B cell (primary cell): ENCODE measurements at regions not wholly inside any gene's neighbourhood (a gene's known extent, or its start where the extent isn't known, plus 50 kb on each side); places are given as distances from the start of the nearest gene placed in this dataset.

Experiments
- ATAC-seq: fragments of 200-7000 bp; cut with Tn5 transposase; one replicate; pipeline ENCODE4 v1.10.0; 2021; ENCODE audit warnings: low read depth, mild to moderate bottlenecking, moderate number of reproducible peaks, moderate library complexity
- CTCF ChIA-PET: fragments of 350-600 bp; sonication (Branson Sonifier 250); formaldehyde crosslinking; loops from one replicate; lab custom pipeline; 2021; ENCODE audit warnings: antibody characterized with exemption, inconsistent platforms; lab: Charles Lee
- POLR2A ChIA-PET: fragments of 350-600 bp; sonication (Branson Sonifier 250); formaldehyde crosslinking; loops from one replicate; lab custom pipeline; 2021; ENCODE audit warnings: antibody characterized with exemption; lab: Charles Lee
- DNase-seq: peaks from one replicate; pipeline ENCODE4 v3.0.0; 2013
- H2AFZ ChIP-seq: 2 replicates; pipeline ENCODE4 v1.6.1; 2012; ENCODE audit warnings: mild to moderate bottlenecking, low read depth, low read length; ENCODE audit not compliant: insufficient read depth, poor library complexity, severe bottlenecking
- H3K27ac ChIP-seq, 2 donors: 1 replicate in 1 of 2; 2 replicates in 1 of 2; pipeline ENCODE4 v1.5.1; 2012 to 2013; ENCODE audit warnings: low read length in 2 of 2, mild to moderate bottlenecking in 2 of 2, moderate library complexity in 1 of 2
- H3K27me3 ChIP-seq, 4 experiments: fragments of 200-600 bp in 1 of 4; sonication (generic) in 1 of 4; replicated peaks in 1 of 4; 1 replicate in 2 of 4; 2 replicates in 2 of 4; pipeline versions ENCODE4 v1.6.1 to v1.7.0; 2013 to 2016; ENCODE audit warnings: low read length in 3 of 4, mild to moderate bottlenecking in 2 of 4, mixed read lengths in 1 of 4, moderate library complexity in 1 of 4; ENCODE audit not compliant: insufficient read depth in 4 of 4, control insufficient read depth in 3 of 4; ENCODE audit errors: control extremely low read depth in 1 of 4
- H3K36me3 ChIP-seq, 2 experiments: replicated peaks in 1 of 2; 1 replicate in 1 of 2; 2 replicates in 1 of 2; pipeline versions ENCODE4 v1.6.1 to v1.7.1; 2013; ENCODE audit warnings: low read length in 1 of 2; ENCODE audit not compliant: insufficient read depth in 2 of 2, control insufficient read depth in 1 of 2; ENCODE audit errors: control extremely low read depth in 1 of 2, extremely low read depth in 1 of 2
- H3K4me1 ChIP-seq, 2 donors: fragments of 200-600 bp in 1 of 2; sonication (generic) in 1 of 2; 1 replicate in 1 of 2; 2 replicates in 1 of 2; pipeline versions ENCODE4 v1.5.1 to v1.6.1; 2013 to 2017; ENCODE audit warnings: low read length in 2 of 2; ENCODE audit not compliant: control insufficient read depth in 2 of 2, insufficient read depth in 2 of 2
- H3K4me2 ChIP-seq: replicated peaks from 2 replicates; pipeline ENCODE3; 2012; ENCODE audit warnings: mild to moderate bottlenecking, low read depth, low read length; ENCODE audit not compliant: poor library complexity, severe bottlenecking
- H3K4me3 ChIP-seq, 5 experiments: fragments of 200-600 bp in 1 of 5; sonication (generic) in 1 of 5; 1 replicate in 3 of 5; 2 replicates in 2 of 5; pipeline versions ENCODE4 v1.5.1 to v1.7.0; 2011 to 2016; ENCODE audit warnings: low read length in 4 of 5, mild to moderate bottlenecking in 4 of 5, low read depth in 2 of 5, control low read depth in 1 of 5, moderate library complexity in 1 of 5; ENCODE audit not compliant: insufficient read depth in 1 of 5; ENCODE audit errors: control extremely low read depth in 1 of 5, extremely low read depth in 1 of 5
- H3K79me2 ChIP-seq: fragments of 200-600 bp; sonication (generic); one replicate; pipeline ENCODE4 v1.6.0; 2016; ENCODE audit warnings: low read length; ENCODE audit not compliant: control insufficient read depth, insufficient read depth
- H3K9ac ChIP-seq: fragments of 200-600 bp; sonication (generic); 2 replicates; pipeline ENCODE4 v1.6.1; 2017; ENCODE audit warnings: mild to moderate bottlenecking, low read length, moderate library complexity
- H3K9me3 ChIP-seq, 3 donors: one replicate each; pipeline versions ENCODE4 v1.6.1 to v1.7.1; 2013; ENCODE audit warnings: low read length in 2 of 3; ENCODE audit not compliant: control insufficient read depth in 2 of 3, insufficient read depth in 1 of 3; ENCODE audit errors: control extremely low read depth in 1 of 3
- H4K20me1 ChIP-seq: 2 replicates; pipeline ENCODE4 v1.6.0; 2012; ENCODE audit warnings: mild to moderate bottlenecking, low read length; ENCODE audit not compliant: insufficient read depth, control insufficient read depth, poor library complexity, severe bottlenecking
- H3K27ac Mint-ChIP-seq: one replicate; pipeline ENCODE4 v1.8.0; 2021; ENCODE audit warnings: mixed read lengths
- H3K27me3 Mint-ChIP-seq: one replicate; pipeline ENCODE4 v1.8.0; 2021; ENCODE audit warnings: mixed read lengths
- H3K4me1 Mint-ChIP-seq: one replicate; pipeline ENCODE4 v1.8.0; 2021; ENCODE audit warnings: mixed read lengths
- H3K4me3 Mint-ChIP-seq: one replicate; pipeline ENCODE4 v1.8.0; 2021; ENCODE audit warnings: mixed read lengths
- H3K9me3 Mint-ChIP-seq: one replicate; pipeline ENCODE4 v1.8.0; 2022; ENCODE audit warnings: mixed read lengths; ENCODE audit not compliant: insufficient read depth
- CTCF ChIP-seq: fragments of 200-600 bp; IDR thresholded peaks from one replicate; pipeline ENCODE4 v1.8.0; 2022; ENCODE audit warnings: antibody characterized with exemption, mild to moderate bottlenecking
- EZH2 ChIP-seq: IDR thresholded peaks from 2 replicates; pipeline ENCODE4 v1.6.1; 2012; ENCODE audit warnings: borderline replicate concordance, low read depth, mild to moderate bottlenecking, moderate library complexity, low read length; ENCODE audit not compliant: insufficient read depth, poor library complexity, severe bottlenecking
- WGBS: methylation state at CpG from one replicate; pipeline ENCODE4 v1.1.5; 2013; ENCODE audit warnings: missing lambda C conversion rate; ENCODE audit not compliant: insufficient coverage; 5-methylcytosine and 5-hydroxymethylcytosine counted together
- intact Hi-C: fragments of 100-400 bp; cut with micrococcal nuclease; formaldehyde crosslinking; loops from one replicate; pipeline ENCODE4 v1.10.0; 2022

- intact Hi-C loops, result no loop called here
- no peak overlapping the region for H3K27ac ChIP-seq
- DNase-seq, result no peak
- H3K79me2 ChIP-seq, result no peaks in the 10 kb centered on the region
- no peak overlapping the region for H3K9ac ChIP-seq
- no peaks in the 10 kb centered on the region for H3K4me1 ChIP-seq
- no peak overlapping the region for H3K4me2 ChIP-seq
- no peaks in the 10 kb centered on the region for H4K20me1 ChIP-seq
- H3K36me3 ChIP-seq, result no peaks in the 10 kb centered on the region
- no peak overlapping the region for H3K4me3 Mint-ChIP-seq
- no peak for ATAC-seq
- H2AFZ ChIP-seq, result no peak overlapping the region
- no peak overlapping the region for H3K4me3 ChIP-seq
- WGBS, result 91% methylated on average over 7 of the region's 10 CpGs
- no peak overlapping the region for H3K27ac Mint-ChIP-seq
- H3K4me1 Mint-ChIP-seq, result no peaks in the 10 kb centered on the region
- H3K27me3 ChIP-seq, result no peaks in the 10 kb centered on the region
- no peaks in the 10 kb centered on the region for H3K9me3 Mint-ChIP-seq
- H3K9me3 ChIP-seq, result no peaks in the 10 kb centered on the region
- ChIA-PET CTCF (no interaction called here), POLR2A (no interaction called here)
- TF ChIP-seq EZH2 (no peak), CTCF (no peak)
- peaks cover 9% of the 10 kb centered on the region for H3K27me3 Mint-ChIP-seq
Observed at GRCh38 chr11:70594606-70595005, 196.3 kb downstream of the CTTN start.

GRCh38 chr11:70595016-70595415 is 196.7 kb downstream of the CTTN start:
- ChIA-PET CTCF (no interaction called here), POLR2A (no interaction called here)
- no peaks in the 10 kb centered on the region for H3K9me3 ChIP-seq
- no peak overlapping the region for H2AFZ ChIP-seq
- H3K27ac ChIP-seq, result no peak overlapping the region
- H3K36me3 ChIP-seq, result no peaks in the 10 kb centered on the region
- no peak overlapping the region for H3K9ac ChIP-seq
- WGBS, result 91% methylated on average over 7 of the region's 13 CpGs
- ATAC-seq (no peak), DNase-seq (no peak)
- H3K4me1 ChIP-seq, result no peaks in the 10 kb centered on the region
- TF ChIP-seq CTCF, result no peak
- TF ChIP-seq EZH2, result no peak
- Mint-ChIP-seq H3K4me1 (no peaks in the 10 kb centered on the region), H3K4me3 (no peak overlapping the region), H3K27ac (no peak overlapping the region), H3K27me3 (peaks cover 8% of the 10 kb centered on the region), H3K9me3 (no peaks in the 10 kb centered on the region)
- H4K20me1 ChIP-seq, result no peaks in the 10 kb centered on the region
- H3K4me2 ChIP-seq, result no peak overlapping the region
- H3K27me3 ChIP-seq, result no peaks in the 10 kb centered on the region
- no peaks in the 10 kb centered on the region for H3K79me2 ChIP-seq
- H3K4me3 ChIP-seq, result no peak overlapping the region
- intact Hi-C loops, result no loop called here
